ENCODE measurements at regions not wholly inside any gene's neighbourhood (a gene's known extent, or its start where the extent isn't known, plus 50 kb on each side); places are given as distances from the start of the nearest gene placed in this dataset.

GRCh38 chr2:187716301-187716700, 162.1 kb upstream of the TFPI start:
- TF ChIP-seq CTCF (IDR thresholded peaks at IDR 0.05; ENCODE audit: low read depth, low read length, missing input control) (no peak), GABPA (IDR thresholded peaks at IDR 0.05 in 1 of 2, conservative IDR thresholded peaks at IDR 0.05 in 1 of 2) (no peak)

Measured in liver (tissue), 3 donors.